D341Med (cell line): ENCODE measurements at regions not wholly inside any gene's neighbourhood (a gene's known extent, or its start where the extent isn't known, plus 50 kb on each side); places are given as distances from the start of the nearest gene placed in this dataset.
"Not testable (repeated sequence)": the region's sequence is repeated elsewhere in the genome, so short reads cannot be mapped to it uniquely, and the experiment has no call there.

ENCODE experiments used
- DNase-seq: peaks from one replicate; pipeline ENCODE4 v3.0.0; 2012; ENCODE audit warnings: low spot score

GRCh38 chr13:53382008-53382407 is 353.4 kb downstream of the OLFM4 start:
- no peak for DNase-seq

- no peak for DNase-seq
Measured at GRCh38 chr13:53398051-53398450, 369.4 kb downstream of the OLFM4 start.

- no peak for DNase-seq
Measured at GRCh38 chr13:53405616-53406015, 377.0 kb downstream of the OLFM4 start.

GRCh38 chr13:53408306-53408705 is 379.7 kb downstream of the OLFM4 start:
- no peak for DNase-seq

GRCh38 chr13:53408847-53409568 is 380.4 kb downstream of the OLFM4 start:
- no peak for DNase-seq

- no peak for DNase-seq
Measured at GRCh38 chr13:53411463-53411862, 382.9 kb downstream of the OLFM4 start.

- DNase-seq = no peak
Measured at GRCh38 chr13:53415135-53415534, 386.5 kb downstream of the OLFM4 start.

- DNase-seq = no peak
Measured at GRCh38 chr13:53417601-53418000, 389.0 kb downstream of the OLFM4 start.

- DNase-seq = no peak
Measured at GRCh38 chr13:53422415-53422814, 393.8 kb downstream of the OLFM4 start.

- no peak for DNase-seq
Measured at GRCh38 chr13:53436396-53436795, 407.8 kb downstream of the OLFM4 start.

GRCh38 chr13:53439439-53440225 is 411.0 kb downstream of the OLFM4 start:
- DNase-seq = no peak

- no peak for DNase-seq
Measured at GRCh38 chr13:53442979-53443378, 414.4 kb downstream of the OLFM4 start.

GRCh38 chr13:53445686-53446085 is 417.1 kb downstream of the OLFM4 start:
- no peak for DNase-seq

- no peak for DNase-seq
Measured at GRCh38 chr13:53447456-53447855, 418.8 kb downstream of the OLFM4 start.

- no peak for DNase-seq
Measured at GRCh38 chr13:53447863-53448262, 419.2 kb downstream of the OLFM4 start.

- DNase-seq = not testable (repeated sequence)
Measured at GRCh38 chr13:53452263-53452808, 423.7 kb downstream of the OLFM4 start.

GRCh38 chr13:53460796-53461195 is 432.2 kb downstream of the OLFM4 start:
- DNase-seq = no peak

GRCh38 chr13:53463106-53463505 is 434.5 kb downstream of the OLFM4 start:
- DNase-seq = no peak

- DNase-seq = no peak
Measured at GRCh38 chr13:53466576-53466975, 438.0 kb downstream of the OLFM4 start.

GRCh38 chr13:53473397-53473796 is 444.8 kb downstream of the OLFM4 start:
- DNase-seq = no peak

GRCh38 chr13:53474878-53475277 is 446.3 kb downstream of the OLFM4 start:
- DNase-seq = no peak

GRCh38 chr13:53490752-53491151 is 462.1 kb downstream of the OLFM4 start:
- DNase-seq = peak; percentile 49

- DNase-seq = no peak
Measured at GRCh38 chr13:53494406-53494805, 465.8 kb downstream of the OLFM4 start.
